HepG2 (cell line): ENCODE measurements at regions not wholly inside any gene's neighbourhood (a gene's known extent, or its start where the extent isn't known, plus 50 kb on each side); places are given as distances from the start of the nearest gene placed in this dataset.

Source experiments
- ATAC-seq: fragments of 200-7000 bp; cut with Tn5 transposase; 3 replicates; pipeline ENCODE4 v1.9.1; 2020; ENCODE audit warnings: mild to moderate bottlenecking, moderate library complexity
- BruUV-seq: library from RNA; stranded (reverse); fragments of 400-500 nt; replicated peaks from 2 replicates; lab custom pipeline; 2021; lab: Mats Ljungman, UMichigan
- CTCF ChIA-PET: fragments of 300-600 bp; formaldehyde crosslinking; extraction: SDS; loops from one replicate; lab custom pipeline; 2021; ENCODE audit warnings: low total read pairs, inconsistent platforms, low intra/inter-chr PET ratio; lab: Yijun Ruan, JAX
- POLR2A ChIA-PET: fragments of 350-600 bp; sonication (Branson Sonifier 250); formaldehyde crosslinking; loops from one replicate; lab custom pipeline; 2020; ENCODE audit warnings: antibody characterized with exemption, inconsistent platforms; lab: Yijun Ruan, JAX
- DNase-seq: peaks from one replicate; pipeline ENCODE4 v3.0.0-alpha.2; 2015; ENCODE audit warnings: low spot score
- FAIRE-seq: peaks from 3 replicates; lab custom pipeline; 2011; peaks lifted over from hg19 to GRCh38; lab: Jason Lieb, UNC
- H2AFZ ChIP-seq: one replicate; pipeline ENCODE4 v1.6.1; 2011; ENCODE audit warnings: low read length, inconsistent platforms
- H3K27ac ChIP-seq: fragments of 300-600 bp; 3 replicates; pipeline ENCODE4 v1.8.0; 2011; ENCODE audit warnings: mixed run types, mild to moderate bottlenecking, mixed read lengths, low read length, inconsistent platforms; ENCODE audit not compliant: insufficient read depth; ENCODE audit errors: extremely low read length
- H3K27me3 ChIP-seq, 2 experiments: fragments of 200-600 bp in 1 of 2; 2 replicates in 1 of 2; 3 replicates in 1 of 2; pipeline versions ENCODE4 v1.6.0 to v1.8.0; 2011; ENCODE audit warnings: low read length in 2 of 2, mild to moderate bottlenecking in 2 of 2, moderate library complexity in 2 of 2, inconsistent platforms in 1 of 2; ENCODE audit not compliant: insufficient read depth in 2 of 2, control insufficient read depth in 1 of 2
- H3K36me3 ChIP-seq, 2 experiments: fragments of 200-600 bp in 1 of 2; replicated peaks in 1 of 2; 2 replicates in 1 of 2; 3 replicates in 1 of 2; pipeline versions ENCODE4 v1.5.1 to v1.8.0; 2011; ENCODE audit warnings: low read length in 2 of 2, inconsistent platforms in 1 of 2; ENCODE audit not compliant: insufficient read depth in 2 of 2, control insufficient read depth in 1 of 2
- H3K4me1 ChIP-seq: 2 replicates; pipeline ENCODE4 v1.5.1; 2012; ENCODE audit warnings: low read length, inconsistent platforms; ENCODE audit not compliant: insufficient read depth
- H3K4me2 ChIP-seq: 2 replicates; pipeline ENCODE4 v1.6.0; 2011; ENCODE audit warnings: low read depth, low read length, inconsistent platforms
- H3K4me3 ChIP-seq, 3 experiments: fragments of 200-600 bp in 1 of 3; sonication (generic), shearing (Covaris generic) in 1 of 3; replicated peaks in 1 of 3; 2 replicates each; pipeline ENCODE4 v1.5.1; 2011 to 2016; ENCODE audit warnings: low read length in 3 of 3, inconsistent platforms in 2 of 3, low read depth in 2 of 3, mild to moderate bottlenecking in 2 of 3, control low read depth in 1 of 3, mixed read lengths in 1 of 3; ENCODE audit not compliant: insufficient read depth in 1 of 3
- H3K79me2 ChIP-seq: one replicate; pipeline ENCODE4 v1.6.1; 2011; ENCODE audit warnings: low read length, inconsistent platforms; ENCODE audit not compliant: insufficient read depth
- H3K9ac ChIP-seq: 2 replicates; pipeline ENCODE4 v1.6.0; 2011; ENCODE audit warnings: mild to moderate bottlenecking, low read depth, low read length, inconsistent platforms; ENCODE audit not compliant: insufficient read depth
- H3K9me3 ChIP-seq: 2 replicates; pipeline ENCODE4 v1.5.1; 2012; ENCODE audit warnings: mild to moderate bottlenecking, low read length
- H4K20me1 ChIP-seq: 2 replicates; pipeline ENCODE4 v1.6.0; 2011; ENCODE audit warnings: inconsistent platforms, mild to moderate bottlenecking, low read length, moderate library complexity; ENCODE audit not compliant: insufficient read depth
- GTF2F1 ChIP-seq: fragments of 150-350 bp; IDR thresholded peaks from 2 replicates; pipeline ENCODE4 v1.6.1; 2014; ENCODE audit warnings: low read length
- HMG20A ChIP-seq: IDR thresholded peaks from 2 replicates; pipeline ENCODE4 v1.6.1; 2016; ENCODE audit warnings: borderline replicate concordance
- HNF4A ChIP-seq: sonication (generic); formaldehyde crosslinking; IDR thresholded peaks from 2 replicates; pipeline ENCODE4 v1.4.0; 2020; ENCODE audit warnings: missing genetic modification reagents
- KLF9 ChIP-seq: IDR thresholded peaks from 2 replicates; pipeline ENCODE4 v1.6.1; 2016; ENCODE audit warnings: low read depth
- MLLT10 ChIP-seq: sonication (generic); formaldehyde crosslinking; IDR thresholded peaks from 2 replicates; pipeline ENCODE4 v1.4.0; 2020; ENCODE audit warnings: missing genetic modification reagents
- TEF ChIP-seq: sonication (generic); formaldehyde crosslinking; IDR thresholded peaks from 2 replicates; pipeline ENCODE4 v1.5.0; 2020; ENCODE audit warnings: missing genetic modification reagents
- TOPORS ChIP-seq: sonication (generic); formaldehyde crosslinking; IDR thresholded peaks from 2 replicates; pipeline ENCODE4 v1.8.0; 2023; ENCODE audit warnings: mild to moderate bottlenecking, missing genetic modification reagents
- ZBTB1 ChIP-seq: sonication (generic); formaldehyde crosslinking; IDR thresholded peaks from 2 replicates; pipeline ENCODE4 v1.4.0; 2020; ENCODE audit warnings: missing genetic modification reagents, borderline replicate concordance
- ZKSCAN5 ChIP-seq: sonication (generic); formaldehyde crosslinking; IDR thresholded peaks from 2 replicates; pipeline ENCODE4 v1.5.1; 2020; ENCODE audit warnings: mild to moderate bottlenecking, missing genetic modification reagents
- ZNF280B ChIP-seq: sonication (generic); formaldehyde crosslinking; IDR thresholded peaks from 2 replicates; pipeline ENCODE4 v1.5.0; 2020; ENCODE audit warnings: missing genetic modification reagents, mild to moderate bottlenecking, borderline replicate concordance
- ZNF407 ChIP-seq: sonication (generic); formaldehyde crosslinking; IDR thresholded peaks from one replicate; pipeline ENCODE4 v1.5.1; 2020; ENCODE audit warnings: mild to moderate bottlenecking, missing genetic modification reagents; ENCODE audit errors: not compliant biosample characterization
- ZNF552 ChIP-seq: sonication (generic); formaldehyde crosslinking; IDR thresholded peaks from 2 replicates; pipeline ENCODE4 v1.9.0; 2022; ENCODE audit warnings: missing genetic modification reagents, mild to moderate bottlenecking, borderline replicate concordance
- WGBS: methylation state at CpG from one replicate; pipeline ENCODE4 v1.1.6; 2017; ENCODE audit warnings: low lambda C conversion rate; 5-methylcytosine and 5-hydroxymethylcytosine counted together
- in situ Hi-C: cut with HindIII; loops from 2 replicates; pipeline ENCODE4 v1.10.0; 2017; ENCODE audit warnings: low pct_unique_long_range_greater_than_20kb; ENCODE audit not compliant: extremely low pct_ligation_motif_present
- intact Hi-C: fragments of 100-400 bp; cut with micrococcal nuclease; formaldehyde crosslinking; loops from one replicate; pipeline ENCODE4 v1.10.0; 2022; ENCODE audit not compliant: unreplicated experiment

- no peaks in the 10 kb centered on the region for H3K79me2 ChIP-seq
- ChIA-PET CTCF (no interaction called here), POLR2A (no interaction called here)
- no peak overlapping the region for H3K9ac ChIP-seq
- H3K9me3 ChIP-seq: no peaks in the 10 kb centered on the region
- intact Hi-C loops: loop anchor here (2.0 kb wide), 1 partner anchor 73 kb away; no protein-coding TSS in a partner anchor
- no peak overlapping the region for H3K4me2 ChIP-seq
- H3K27ac ChIP-seq: no peak overlapping the region
- TF ChIP-seq HNF4A (CRISPR knock-in tag) (no peak), GTF2F1 (no peak), ZNF407 (CRISPR knock-in tag) (no peak), ZKSCAN5 (CRISPR knock-in tag) (no peak), TOPORS (CRISPR knock-in tag) (no peak), HMG20A (no peak), ZNF552 (CRISPR knock-in tag) (no peak), ZBTB1 (CRISPR knock-in tag) (no peak), TEF (CRISPR knock-in tag) (no peak), KLF9 (no peak), MLLT10 (CRISPR knock-in tag) (no peak), ZNF280B (CRISPR knock-in tag) (no peak)
- BruUV-seq: no TSS peak
- no peak overlapping the region for H2AFZ ChIP-seq
- no peak for DNase-seq
- in situ Hi-C loops: no loop called here
- FAIRE-seq: no peak
- no peaks in the 10 kb centered on the region for H3K36me3 ChIP-seq
- no peaks in the 10 kb centered on the region for H3K4me1 ChIP-seq
- 4% methylated on average over 3 of the region's 7 CpGs for WGBS
- H3K4me3 ChIP-seq: no peak overlapping the region
- no peaks in the 10 kb centered on the region for H4K20me1 ChIP-seq
- peaks cover 2 to 17% of the 10 kb centered on the region in 2 experiments for H3K27me3 ChIP-seq
- ATAC-seq: no peak
Measured at GRCh38 chr5:2653991-2654390, 97.5 kb downstream of the IRX2 start.
